ENCODE measurements at regions not wholly inside any gene's neighbourhood (a gene's known extent, or its start where the extent isn't known, plus 50 kb on each side); places are given as distances from the start of the nearest gene placed in this dataset.

- TF ChIP-seq HNRNPK (IDR thresholded peaks at IDR 0.05; ENCODE audit: low read depth, low read length, poor library complexity, severe bottlenecking) (no peak), ETV5 (CRISPR knock-in tag; IDR thresholded peaks at IDR 0.05; ENCODE audit: low read depth) (no peak), MAX (CRISPR knock-in tag; IDR thresholded peaks at IDR 0.05) (no peak), KLF6 (CRISPR knock-in tag; IDR thresholded peaks at IDR 0.05; ENCODE audit: borderline replicate concordance) (no peak), ZBTB11 (CRISPR knock-in tag; IDR thresholded peaks at IDR 0.05) (no peak), MYC (IDR thresholded peaks at IDR 0.05; ENCODE audit: low read depth, low read length) (peak; percentile 97), MYC (CRISPR knock-in tag; IDR thresholded peaks at IDR 0.05; ENCODE audit: borderline replicate concordance, low read depth) (no peak), ATF7 (IDR thresholded peaks at IDR 0.05) (peak; percentile 49; the same call in 1 of the 2 replicates), ZNF431 (CRISPR knock-in tag; IDR thresholded peaks at IDR 0.05) (no peak), HBP1 (CRISPR knock-in tag; IDR thresholded peaks at IDR 0.05) (no peak), TBL1XR1 (IDR thresholded peaks at IDR 0.05; ENCODE audit: low read length in 2 of 2) (no peak), CEBPB (tag; IDR thresholded peaks at IDR 0.05) (peak; percentile 87), FOXJ2 (tag; IDR thresholded peaks at IDR 0.05) (no peak), BACH1 (tag; IDR thresholded peaks at IDR 0.05) (no peak), COPS2 (conservative IDR thresholded peaks at IDR 0.05) (no peak), ZBTB1 (CRISPR knock-in tag; IDR thresholded peaks at IDR 0.05; ENCODE audit: borderline replicate concordance, low read depth) (no peak), PCBP1 (IDR thresholded peaks at IDR 0.05; ENCODE audit: low read depth, low read length, poor library complexity, severe bottlenecking) (no peak), CBFA2T3 (IDR thresholded peaks at IDR 0.05) (no peak), TSHZ1 (CRISPR knock-in tag; IDR thresholded peaks at IDR 0.05) (no peak), DPF2 (IDR thresholded peaks at IDR 0.05) (no peak), PHF21A (IDR thresholded peaks at IDR 0.05; ENCODE audit: borderline replicate concordance, low read depth) (no peak), MEF2D (tag; conservative IDR thresholded peaks at IDR 0.05; ENCODE audit: low read depth) (no peak)
These were observed 76.0 kb upstream of the ADGRB3 start (continued) for GRCh38 chr6:68559070-68559469.

All from K562 (cell line).